ENCODE measurements at regions not wholly inside any gene's neighbourhood (a gene's known extent, or its start where the extent isn't known, plus 50 kb on each side); places are given as distances from the start of the nearest gene placed in this dataset.

DNA sequence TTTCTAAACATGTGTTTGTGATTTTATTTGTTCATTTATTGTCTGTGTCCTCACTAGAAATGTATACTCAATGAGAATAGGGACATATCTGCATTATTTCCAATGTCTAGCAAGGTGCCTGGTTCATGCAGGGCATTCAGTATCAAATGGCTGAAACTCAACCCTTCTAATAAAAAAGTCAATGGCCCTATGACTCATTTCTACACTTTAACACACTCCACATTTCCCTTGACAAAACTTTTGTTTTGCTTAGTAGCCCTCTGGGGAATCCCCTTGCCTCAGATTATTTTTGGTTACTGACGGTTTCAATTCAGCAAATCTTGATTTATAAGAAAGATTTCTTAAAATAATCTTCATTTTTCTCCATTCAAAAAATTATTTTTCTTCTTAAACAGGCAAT lies 206.0 kb upstream of the DMRTA1 start:
- WGBS, 2 donors: 49 to 59% methylated on average over 1 of the region's 1 CpG
- TF ChIP-seq, protein P1, sequence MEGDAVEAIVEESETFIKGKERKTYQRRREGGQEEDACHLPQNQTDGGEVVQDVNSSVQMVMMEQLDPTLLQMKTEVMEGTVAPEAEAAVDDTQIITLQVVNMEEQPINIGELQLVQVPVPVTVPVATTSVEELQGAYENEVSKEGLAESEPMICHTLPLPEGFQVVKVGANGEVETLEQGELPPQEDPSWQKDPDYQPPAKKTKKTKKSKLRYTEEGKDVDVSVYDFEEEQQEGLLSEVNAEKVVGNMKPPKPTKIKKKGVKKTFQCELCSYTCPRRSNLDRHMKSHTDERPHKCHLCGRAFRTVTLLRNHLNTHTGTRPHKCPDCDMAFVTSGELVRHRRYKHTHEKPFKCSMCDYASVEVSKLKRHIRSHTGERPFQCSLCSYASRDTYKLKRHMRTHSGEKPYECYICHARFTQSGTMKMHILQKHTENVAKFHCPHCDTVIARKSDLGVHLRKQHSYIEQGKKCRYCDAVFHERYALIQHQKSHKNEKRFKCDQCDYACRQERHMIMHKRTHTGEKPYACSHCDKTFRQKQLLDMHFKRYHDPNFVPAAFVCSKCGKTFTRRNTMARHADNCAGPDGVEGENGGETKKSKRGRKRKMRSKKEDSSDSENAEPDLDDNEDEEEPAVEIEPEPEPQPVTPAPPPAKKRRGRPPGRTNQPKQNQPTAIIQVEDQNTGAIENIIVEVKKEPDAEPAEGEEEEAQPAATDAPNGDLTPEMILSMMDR (IDR thresholded peaks at IDR 0.05): no peak
- Histone ChIP-seq H3K4me1 (no peaks in the 10 kb centered on the region), H3K4me3 (no peak overlapping the region), H3K9me3 (no peaks in the 10 kb centered on the region), H3K36me3 (no peaks in the 10 kb centered on the region), H3K27ac (no peak overlapping the region), H3K27me3 (no peaks in the 10 kb centered on the region)
- intact Hi-C loops (cut with DNase I): no loop called here
- ATAC-seq (no peak), DNase-seq (no peak), FAIRE-seq (no peak)

- no peak for FAIRE-seq
Measured at GRCh38 chr9:22241024-22241423, 205.6 kb upstream of the DMRTA1 start.

GRCh38 chr9:22241611-22242010 lies 205.0 kb upstream of the DMRTA1 start:
- no peaks in the 10 kb centered on the region for H3K36me3 ChIP-seq
- TF ChIP-seq, protein P1 (IDR thresholded peaks at IDR 0.05): no peak
- no peaks in the 10 kb centered on the region for H3K9me3 ChIP-seq
- intact Hi-C loops (cut with DNase I): no loop called here
- no peaks in the 10 kb centered on the region for H3K27me3 ChIP-seq
- no peak overlapping the region for H3K27ac ChIP-seq
- DNase-seq (no peak), ATAC-seq (no peak), FAIRE-seq (no peak)
- no peak overlapping the region for H3K4me3 ChIP-seq
- no peaks in the 10 kb centered on the region for H3K4me1 ChIP-seq

More at GRCh38 chr9:22241024-22241423, 205.6 kb upstream of the DMRTA1 start:
- 54 to 61% methylated on average over 3 of the region's 3 CpGs for WGBS, 2 donors
- H3K36me3 ChIP-seq: no peaks in the 10 kb centered on the region
- intact Hi-C loops (cut with DNase I): no loop called here
- H3K4me1 ChIP-seq: no peaks in the 10 kb centered on the region
- no peaks in the 10 kb centered on the region for H3K27me3 ChIP-seq
- no peak overlapping the region for H3K4me3 ChIP-seq
- H3K9me3 ChIP-seq: no peaks in the 10 kb centered on the region
- H3K27ac ChIP-seq: no peak overlapping the region
- no peak for ATAC-seq
- DNase-seq: no peak
- TF ChIP-seq, protein P1 (IDR thresholded peaks at IDR 0.05): no peak

DNA sequence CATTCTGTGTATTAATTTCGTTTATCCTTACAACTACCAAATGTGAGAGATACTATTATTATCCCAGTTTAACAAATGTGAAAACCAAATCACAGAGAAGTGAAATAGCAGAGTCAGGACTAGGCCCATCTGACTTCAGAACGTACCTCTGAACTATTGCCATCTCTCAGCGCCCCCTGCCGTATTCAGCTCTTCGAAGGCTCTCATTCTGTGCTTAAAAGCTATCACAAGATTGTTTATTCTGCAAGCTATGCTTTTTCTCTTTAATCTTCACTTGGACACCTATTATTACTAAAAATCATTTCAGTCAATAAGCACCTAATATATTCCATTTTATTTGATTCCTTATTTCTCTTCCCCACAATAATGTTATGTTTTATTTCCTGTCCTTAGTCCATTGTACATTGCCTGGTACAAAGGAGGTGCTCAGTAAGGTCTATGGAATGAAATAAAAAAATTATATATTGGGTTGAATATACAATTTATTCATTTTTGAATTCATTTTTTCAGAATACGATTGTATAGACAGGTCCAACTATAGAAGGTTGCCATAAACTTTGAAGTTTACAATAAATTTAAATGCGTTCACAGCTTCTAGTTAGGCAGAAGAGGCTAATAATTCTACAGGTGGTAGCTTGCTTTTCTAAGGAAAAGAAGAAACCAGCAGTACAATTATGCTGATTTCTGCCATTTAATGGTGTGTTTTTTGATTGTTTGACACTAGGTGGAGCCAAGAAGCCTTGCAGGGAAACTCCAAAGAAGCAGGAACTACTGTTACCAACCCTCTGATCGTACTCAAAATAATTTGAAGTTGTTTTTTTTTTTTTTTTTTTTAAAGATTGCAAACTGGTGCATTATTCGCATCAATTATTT lies 202.2 kb upstream of the DMRTA1 start:
- DNase-seq (no peak), ATAC-seq (peak; percentile 75 to 94 (median 92)), FAIRE-seq (peak; percentile 92)
- Histone ChIP-seq H3K4me1 (no peaks in the 10 kb centered on the region), H3K36me3 (no peaks in the 10 kb centered on the region), H3K27ac (no peak overlapping the region), H3K9me3 (no peaks in the 10 kb centered on the region), H3K27me3 (no peaks in the 10 kb centered on the region), H3K4me3 (no peak overlapping the region)
- intact Hi-C loops (cut with DNase I): no loop called here
- TF ChIP-seq, protein P1 (IDR thresholded peaks at IDR 0.05): peak in 1 of 4 donors; percentile 27
- WGBS, 2 donors: 30 to 33% methylated on average over 9 of the region's 9 CpGs

DNA sequence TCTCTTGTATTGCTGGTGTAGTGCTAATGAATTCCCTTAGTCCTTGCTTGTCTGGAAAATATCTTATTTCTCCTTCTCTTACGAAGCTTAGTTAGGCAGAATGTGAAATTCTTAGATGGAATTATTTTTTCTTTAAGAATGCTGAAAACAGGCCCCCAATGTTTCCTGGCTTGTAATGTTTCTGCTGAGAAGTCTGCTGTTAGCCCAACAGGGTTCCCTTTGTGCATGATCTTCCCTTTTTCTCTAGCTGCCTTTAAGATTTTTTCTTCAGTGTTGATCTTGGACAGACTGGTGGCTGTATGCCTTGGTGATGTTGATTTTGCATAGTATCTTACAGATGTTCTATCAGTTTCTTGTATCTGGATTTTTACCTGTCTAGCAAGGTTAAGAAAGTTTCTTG lies 191.3 kb upstream of the DMRTA1 start:
- no peaks in the 10 kb centered on the region for H3K4me1 ChIP-seq
- no peaks in the 10 kb centered on the region for H3K9me3 ChIP-seq
- H3K27me3 ChIP-seq: no peaks in the 10 kb centered on the region
- no peak overlapping the region for H3K27ac ChIP-seq
- H3K4me3 ChIP-seq: no peak overlapping the region
- intact Hi-C loops (cut with DNase I): no loop called here
- 37 to 72% methylated on average over 1 of the region's 1 CpG for WGBS, 2 donors
- TF ChIP-seq, protein P1 (IDR thresholded peaks at IDR 0.05): no peak
- ATAC-seq (no peak), FAIRE-seq (no peak), DNase-seq (no peak)
- H3K36me3 ChIP-seq: no peaks in the 10 kb centered on the region
